ENCODE measurements at regions not wholly inside any gene's neighbourhood (a gene's known extent, or its start where the extent isn't known, plus 50 kb on each side); places are given as distances from the start of the nearest gene placed in this dataset.

DNA sequence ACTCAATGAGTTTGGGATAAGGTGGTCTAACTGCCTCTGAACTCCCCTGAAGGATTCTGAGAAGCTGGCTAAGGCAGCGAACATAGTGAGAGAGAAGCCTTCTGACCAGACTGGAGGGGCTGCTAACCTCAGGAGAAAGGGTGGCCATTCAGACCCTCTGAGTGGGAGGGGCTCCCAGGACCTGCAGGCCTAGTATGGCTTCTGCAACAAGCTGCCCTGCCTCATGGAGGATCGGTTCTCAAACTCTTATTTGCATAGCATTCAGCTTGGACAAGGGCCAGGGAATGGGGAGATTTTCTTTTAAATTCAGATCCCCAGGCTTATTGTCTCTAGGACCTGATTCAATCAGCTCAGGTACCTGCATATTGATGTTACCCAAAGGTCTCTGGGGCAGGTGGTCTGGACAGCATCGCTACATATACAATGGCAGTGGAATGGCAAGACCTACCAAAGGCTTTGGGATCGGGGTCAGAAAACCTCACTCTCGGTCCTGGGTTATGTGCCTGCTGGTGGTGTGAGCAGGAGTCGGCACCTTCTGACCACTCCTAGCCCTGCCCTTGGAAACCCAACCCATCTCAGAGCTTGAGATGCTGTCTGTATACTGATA is 599.1 kb downstream of the BRD1 start:
- WGBS (ENCODE audit: insufficient coverage): 92% methylated on average over 5 of the region's 6 CpGs
- H3K27me3 Mint-ChIP-seq: peaks cover 4% of the 10 kb centered on the region
- Histone ChIP-seq H3K36me3 (replicated peaks in 1 of 2; ENCODE audit: control extremely low read depth in 1 of 2, control insufficient read depth in 1 of 2, extremely low read depth in 1 of 2, insufficient read depth in 2 of 2, low read length in 1 of 2) (no peaks in the 10 kb centered on the region), H3K4me3 (ENCODE audit: control extremely low read depth in 1 of 5, extremely low read depth in 1 of 5, insufficient read depth in 1 of 5, low read depth in 2 of 5, low read length in 4 of 5) (no peak overlapping the region), H3K79me2 (ENCODE audit: control insufficient read depth, insufficient read depth, low read length) (no peaks in the 10 kb centered on the region), H3K27ac (ENCODE audit: low read length in 2 of 2) (no peak overlapping the region), H4K20me1 (ENCODE audit: control insufficient read depth, insufficient read depth, low read length, poor library complexity, severe bottlenecking) (no peaks in the 10 kb centered on the region), H3K9ac (ENCODE audit: low read length) (no peak overlapping the region), H2AFZ (ENCODE audit: insufficient read depth, low read depth, low read length, poor library complexity, severe bottlenecking) (no peak overlapping the region), H3K4me2 (replicated peaks; ENCODE audit: low read depth, low read length, poor library complexity, severe bottlenecking) (no peak overlapping the region), H3K27me3 (replicated peaks in 1 of 4; ENCODE audit: control extremely low read depth in 1 of 4, control insufficient read depth in 3 of 4, insufficient read depth in 4 of 4, low read length in 3 of 4) (no peaks in the 10 kb centered on the region), H3K9me3 (ENCODE audit: control extremely low read depth in 1 of 3, control insufficient read depth in 2 of 3, insufficient read depth in 1 of 3, low read length in 2 of 3) (peaks cover 0 to 11% (median 0%) of the 10 kb centered on the region in 3 donors), H3K4me1 (ENCODE audit: control insufficient read depth in 2 of 2, insufficient read depth in 2 of 2, low read length in 2 of 2) (no peaks in the 10 kb centered on the region)
- ATAC-seq (ENCODE audit: low read depth) (no peak), DNase-seq (no peak)
- ChIA-PET POLR2A (no interaction called here), CTCF (no interaction called here)
- no peaks in the 10 kb centered on the region for H3K4me1 Mint-ChIP-seq
- intact Hi-C loops (cut with micrococcal nuclease): no loop called here
- H3K27ac Mint-ChIP-seq: no peak overlapping the region
- H3K9me3 Mint-ChIP-seq (ENCODE audit: insufficient read depth): no peaks in the 10 kb centered on the region
- TF ChIP-seq, protein P1, sequence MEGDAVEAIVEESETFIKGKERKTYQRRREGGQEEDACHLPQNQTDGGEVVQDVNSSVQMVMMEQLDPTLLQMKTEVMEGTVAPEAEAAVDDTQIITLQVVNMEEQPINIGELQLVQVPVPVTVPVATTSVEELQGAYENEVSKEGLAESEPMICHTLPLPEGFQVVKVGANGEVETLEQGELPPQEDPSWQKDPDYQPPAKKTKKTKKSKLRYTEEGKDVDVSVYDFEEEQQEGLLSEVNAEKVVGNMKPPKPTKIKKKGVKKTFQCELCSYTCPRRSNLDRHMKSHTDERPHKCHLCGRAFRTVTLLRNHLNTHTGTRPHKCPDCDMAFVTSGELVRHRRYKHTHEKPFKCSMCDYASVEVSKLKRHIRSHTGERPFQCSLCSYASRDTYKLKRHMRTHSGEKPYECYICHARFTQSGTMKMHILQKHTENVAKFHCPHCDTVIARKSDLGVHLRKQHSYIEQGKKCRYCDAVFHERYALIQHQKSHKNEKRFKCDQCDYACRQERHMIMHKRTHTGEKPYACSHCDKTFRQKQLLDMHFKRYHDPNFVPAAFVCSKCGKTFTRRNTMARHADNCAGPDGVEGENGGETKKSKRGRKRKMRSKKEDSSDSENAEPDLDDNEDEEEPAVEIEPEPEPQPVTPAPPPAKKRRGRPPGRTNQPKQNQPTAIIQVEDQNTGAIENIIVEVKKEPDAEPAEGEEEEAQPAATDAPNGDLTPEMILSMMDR (IDR thresholded peaks at IDR 0.05): no peak
- TF ChIP-seq EZH2 (IDR thresholded peaks at IDR 0.05; ENCODE audit: borderline replicate concordance, insufficient read depth, low read depth, low read length, poor library complexity, severe bottlenecking): no peak
- H3K4me3 Mint-ChIP-seq: no peak overlapping the region

DNA sequence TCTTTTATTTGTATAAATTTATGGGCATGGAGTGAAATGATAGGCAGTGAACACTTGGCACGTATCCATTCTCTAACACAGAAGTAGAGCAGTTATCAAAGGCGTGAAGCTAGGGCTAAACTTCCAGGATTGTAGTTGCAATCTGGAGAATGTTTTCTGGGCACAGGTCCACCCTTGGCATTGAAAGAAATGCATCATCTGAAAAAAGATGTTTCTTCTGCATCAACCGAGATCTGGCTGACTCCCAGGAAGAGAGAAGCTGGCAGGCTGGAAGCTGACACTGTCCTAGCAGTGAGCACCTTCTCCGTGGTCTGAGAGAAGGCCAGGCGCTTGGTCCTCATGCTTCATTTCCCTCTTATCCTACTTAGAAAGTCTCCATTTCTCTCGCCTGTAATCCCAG is 600.0 kb downstream of the BRD1 start:
- no peak overlapping the region for H3K9ac ChIP-seq (ENCODE audit: low read length)
- WGBS (ENCODE audit: insufficient coverage): 87% methylated on average over 5 of the region's 6 CpGs
- Mint-ChIP-seq H3K4me3 (no peak overlapping the region), H3K9me3 (ENCODE audit: insufficient read depth) (no peaks in the 10 kb centered on the region), H3K4me1 (no peaks in the 10 kb centered on the region), H3K27me3 (peaks cover 4% of the 10 kb centered on the region), H3K27ac (no peak overlapping the region)
- no peak overlapping the region for H3K27ac ChIP-seq (ENCODE audit: low read length in 2 of 2)
- DNase-seq: no peak
- H3K36me3 ChIP-seq (replicated peaks in 1 of 2; ENCODE audit: control extremely low read depth in 1 of 2, control insufficient read depth in 1 of 2, extremely low read depth in 1 of 2, insufficient read depth in 2 of 2, low read length in 1 of 2): no peaks in the 10 kb centered on the region
- no peak overlapping the region for H3K4me3 ChIP-seq (ENCODE audit: control extremely low read depth in 1 of 5, extremely low read depth in 1 of 5, insufficient read depth in 1 of 5, low read depth in 2 of 5, low read length in 4 of 5)
- H3K79me2 ChIP-seq (ENCODE audit: control insufficient read depth, insufficient read depth, low read length): no peaks in the 10 kb centered on the region
- H3K4me2 ChIP-seq (replicated peaks; ENCODE audit: low read depth, low read length, poor library complexity, severe bottlenecking): no peak overlapping the region
- peaks cover 0 to 8% (median 0%) of the 10 kb centered on the region in 3 donors for H3K9me3 ChIP-seq (ENCODE audit: control extremely low read depth in 1 of 3, control insufficient read depth in 2 of 3, insufficient read depth in 1 of 3, low read length in 2 of 3)
- no peaks in the 10 kb centered on the region for H3K4me1 ChIP-seq (ENCODE audit: control insufficient read depth in 2 of 2, insufficient read depth in 2 of 2, low read length in 2 of 2)
- ChIA-PET POLR2A (no interaction called here), CTCF (interaction anchor here (0.6 kb wide), 1 partner anchor 25 kb away, joined by 3 read pairs; no protein-coding TSS in a partner anchor)
- H2AFZ ChIP-seq (ENCODE audit: insufficient read depth, low read depth, low read length, poor library complexity, severe bottlenecking): no peak overlapping the region
- ATAC-seq (ENCODE audit: low read depth): no peak
- no peaks in the 10 kb centered on the region for H3K27me3 ChIP-seq (replicated peaks in 1 of 4; ENCODE audit: control extremely low read depth in 1 of 4, control insufficient read depth in 3 of 4, insufficient read depth in 4 of 4, low read length in 3 of 4)
- intact Hi-C loops (cut with micrococcal nuclease): no loop called here
- no peak for TF ChIP-seq EZH2 (IDR thresholded peaks at IDR 0.05; ENCODE audit: borderline replicate concordance, insufficient read depth, low read depth, low read length, poor library complexity, severe bottlenecking)
- no peaks in the 10 kb centered on the region for H4K20me1 ChIP-seq (ENCODE audit: control insufficient read depth, insufficient read depth, low read length, poor library complexity, severe bottlenecking)
